HG03432 (cell line): ENCODE measurements at regions not wholly inside any gene's neighbourhood (a gene's known extent, or its start where the extent isn't known, plus 50 kb on each side); places are given as distances from the start of the nearest gene placed in this dataset.

Experiments used
- ATAC-seq: cut with Tn5 transposase; IDR thresholded peaks from one replicate; pipeline ENCODE4 v1.9.1; 2021; ENCODE audit warnings: mild to moderate bottlenecking, moderate library complexity; ENCODE audit not compliant: unreplicated experiment

- no peak for ATAC-seq
Measured at GRCh38 chr5:60271517-60271916, 378.0 kb upstream of the PDE4D start.

- ATAC-seq: no peak
Measured at GRCh38 chr5:60267907-60268306, 374.4 kb upstream of the PDE4D start.

DNA sequence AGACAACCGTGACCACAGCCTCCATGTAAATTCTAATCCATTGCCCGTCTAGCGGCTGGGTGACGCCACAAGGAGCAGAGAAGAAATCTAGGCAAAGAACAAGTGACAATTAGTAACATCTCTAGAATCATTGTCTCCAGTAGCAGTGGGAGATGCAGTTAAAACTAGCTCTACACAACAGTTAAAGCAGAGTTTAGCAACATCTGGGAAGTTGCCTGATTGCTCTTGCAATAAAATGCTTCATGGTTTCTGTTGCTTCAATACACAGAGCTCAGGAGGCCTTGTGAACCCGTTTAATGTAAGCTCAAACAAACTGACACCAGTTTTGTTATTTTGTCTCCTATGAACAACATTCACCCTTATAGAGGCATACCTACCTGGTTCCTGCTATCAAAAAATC lies 369.8 kb upstream of the PDE4D start:
- no peak for ATAC-seq

- no peak for ATAC-seq
Measured at GRCh38 chr5:60262576-60263295, 369.2 kb upstream of the PDE4D start.

DNA sequence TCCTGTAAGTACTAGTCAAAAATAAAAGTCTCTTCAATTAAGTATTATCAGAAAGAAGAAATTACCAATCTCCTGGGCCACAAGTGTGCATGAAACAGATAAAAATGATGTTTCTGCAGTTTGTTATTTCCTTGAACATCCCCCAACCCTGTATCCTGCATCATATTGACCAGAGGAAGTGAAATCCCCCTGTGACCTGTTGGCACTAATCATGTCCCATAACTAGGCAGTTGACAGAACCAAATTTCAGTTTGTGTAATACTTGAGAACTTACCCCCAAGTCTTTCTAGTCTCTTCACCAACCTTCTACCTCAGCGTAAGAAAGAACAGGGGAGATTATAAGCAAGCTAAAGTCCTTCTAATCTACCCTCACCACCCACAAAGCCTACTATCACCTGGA lies 368.2 kb upstream of the PDE4D start:
- ATAC-seq: no peak

DNA sequence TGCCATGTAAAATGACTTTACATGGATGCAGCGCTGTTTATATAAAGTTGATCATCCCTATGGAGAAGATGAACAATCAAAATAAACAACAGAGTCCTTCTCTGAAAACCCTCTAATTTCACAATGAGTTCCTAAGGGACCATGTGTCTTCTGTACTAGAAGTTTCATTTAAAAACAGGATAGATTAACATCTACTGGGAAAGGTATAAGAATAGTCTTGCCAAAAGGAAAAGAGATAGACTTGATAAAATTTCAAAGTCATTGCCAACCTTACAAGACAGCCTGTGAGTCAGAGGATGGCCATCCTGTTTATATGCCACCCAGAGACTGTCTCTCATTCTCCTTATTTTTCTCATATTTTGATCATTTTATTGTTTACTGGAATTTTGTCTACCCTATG lies 367.1 kb upstream of the PDE4D start:
- no peak for ATAC-seq

DNA sequence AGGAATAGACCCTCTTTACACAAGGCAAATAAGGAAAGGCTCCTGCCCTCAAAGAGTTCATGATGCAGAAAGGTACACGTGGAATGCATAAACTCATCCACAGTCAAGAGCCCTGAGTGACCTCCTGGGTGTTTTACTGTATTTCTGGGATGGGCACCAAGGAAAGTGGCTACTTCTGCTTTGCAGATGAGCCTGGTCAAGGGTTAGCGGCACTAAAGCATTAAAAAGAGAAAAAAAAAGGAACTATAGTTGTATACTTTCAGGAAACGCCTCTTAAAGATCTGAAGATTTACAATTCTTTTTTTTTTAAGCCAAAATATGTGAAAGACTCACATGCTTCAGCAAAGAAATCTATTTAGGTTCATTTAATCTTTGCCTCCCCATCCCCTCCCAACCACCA lies 366.2 kb upstream of the PDE4D start:
- no peak for ATAC-seq

- ATAC-seq: no peak
Measured at GRCh38 chr5:60257596-60258271, 364.2 kb upstream of the PDE4D start.

DNA sequence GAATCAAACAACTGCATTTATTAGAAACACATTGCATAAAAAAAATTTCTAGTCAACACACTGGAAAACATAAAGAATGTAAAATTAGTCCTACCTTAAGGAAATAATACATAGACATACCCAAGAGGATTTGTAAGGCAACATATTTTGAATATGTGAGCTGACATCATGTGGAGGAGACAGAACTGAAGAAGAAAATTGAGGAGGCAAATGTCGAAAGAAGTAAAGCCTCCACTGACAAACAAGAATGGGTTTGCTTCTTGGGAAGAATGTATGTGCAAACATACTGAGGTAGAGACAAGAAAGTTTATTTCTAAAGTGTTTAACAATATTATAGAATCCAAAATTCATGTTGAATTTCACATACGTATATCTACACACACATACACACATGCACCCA lies 363.0 kb upstream of the PDE4D start:
- no peak for ATAC-seq

- ATAC-seq: peak; percentile 95
Measured at GRCh38 chr5:60248901-60249300, 355.4 kb upstream of the PDE4D start.

- ATAC-seq: no peak
Measured at GRCh38 chr5:60243713-60244112, 350.2 kb upstream of the PDE4D start.

- ATAC-seq: no peak
Measured at GRCh38 chr5:60232036-60232795, 338.7 kb upstream of the PDE4D start.

DNA sequence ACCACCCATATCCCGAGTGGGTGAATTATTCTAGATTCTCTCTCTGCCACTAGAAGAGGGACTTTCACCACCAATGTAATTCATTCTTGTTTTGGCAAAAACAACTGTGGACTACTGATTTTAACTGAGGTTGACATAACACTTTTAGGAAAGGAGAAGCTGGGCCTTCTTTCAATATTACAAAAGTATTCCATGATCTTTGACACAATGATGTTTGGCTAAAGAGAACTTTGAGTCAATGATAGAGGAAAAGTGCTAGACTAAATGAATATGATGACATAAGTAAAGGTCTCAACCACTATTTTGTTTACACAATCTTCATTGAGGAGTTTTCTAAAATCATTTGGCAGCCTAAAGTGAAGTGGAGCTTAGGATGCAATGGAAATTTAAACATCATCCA lies 336.9 kb upstream of the PDE4D start:
- ATAC-seq: no peak

DNA sequence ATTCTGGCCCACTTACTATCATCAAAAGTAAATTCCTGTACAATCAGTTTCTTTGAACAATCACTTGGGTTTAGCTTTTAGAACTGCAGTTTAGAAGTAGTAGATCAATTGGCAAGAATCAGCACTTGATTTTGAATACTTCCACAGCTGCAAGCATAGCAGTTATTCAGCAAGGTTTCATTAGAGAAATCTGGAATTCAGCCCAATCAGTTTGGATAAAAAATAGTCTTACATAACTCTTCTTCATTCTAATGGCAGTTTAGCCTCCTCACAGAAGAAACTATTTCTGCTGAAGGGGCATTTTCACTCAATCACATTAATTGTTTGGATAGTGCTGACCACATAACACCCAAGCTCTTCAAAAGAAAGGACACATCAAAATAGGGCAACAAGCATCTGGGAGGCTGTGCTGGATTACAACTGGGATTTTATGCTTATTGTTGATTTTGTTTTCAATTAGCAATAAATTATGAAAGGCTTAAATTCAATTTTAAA lies 336.2 kb upstream of the PDE4D start:
- no peak for ATAC-seq

- ATAC-seq: no peak
Measured at GRCh38 chr5:60228676-60229075, 335.1 kb upstream of the PDE4D start.

DNA sequence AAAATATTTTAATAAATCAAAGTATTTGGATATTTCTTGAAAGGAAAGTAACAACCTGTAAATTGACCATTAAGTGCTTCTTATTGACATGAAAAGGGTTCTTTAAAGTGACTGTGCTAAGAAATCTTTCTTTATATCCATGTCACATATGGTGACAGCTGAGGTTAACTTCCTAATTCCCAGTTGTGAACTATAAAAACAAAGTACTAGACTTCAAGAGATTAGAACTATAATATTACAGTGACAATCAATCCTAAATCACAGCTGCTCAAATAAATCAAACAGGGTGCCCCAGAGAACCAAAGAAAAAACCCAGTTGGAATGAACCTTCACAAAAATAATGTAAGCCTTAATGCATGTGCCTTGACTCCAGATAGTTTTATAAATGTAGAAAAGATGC lies 332.6 kb upstream of the PDE4D start:
- ATAC-seq: no peak

DNA sequence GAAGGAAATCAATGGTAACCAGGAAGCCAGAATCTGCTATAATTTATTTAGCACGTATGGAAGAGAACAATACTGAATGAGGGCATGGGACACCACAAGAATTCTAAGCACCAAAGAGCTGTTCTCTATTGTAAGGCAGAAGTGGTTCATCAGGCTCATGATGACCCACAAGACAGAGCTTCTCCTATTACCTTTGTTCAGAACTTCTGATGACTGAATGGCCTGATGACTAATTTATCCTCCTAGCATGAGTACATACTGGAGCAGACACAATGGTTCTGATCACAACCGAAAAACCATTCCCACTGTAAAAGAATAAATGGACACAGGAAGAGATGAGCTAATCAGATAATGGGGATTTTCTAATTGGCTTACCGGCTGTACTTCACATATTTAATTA lies 329.8 kb upstream of the PDE4D start:
- no peak for ATAC-seq

DNA sequence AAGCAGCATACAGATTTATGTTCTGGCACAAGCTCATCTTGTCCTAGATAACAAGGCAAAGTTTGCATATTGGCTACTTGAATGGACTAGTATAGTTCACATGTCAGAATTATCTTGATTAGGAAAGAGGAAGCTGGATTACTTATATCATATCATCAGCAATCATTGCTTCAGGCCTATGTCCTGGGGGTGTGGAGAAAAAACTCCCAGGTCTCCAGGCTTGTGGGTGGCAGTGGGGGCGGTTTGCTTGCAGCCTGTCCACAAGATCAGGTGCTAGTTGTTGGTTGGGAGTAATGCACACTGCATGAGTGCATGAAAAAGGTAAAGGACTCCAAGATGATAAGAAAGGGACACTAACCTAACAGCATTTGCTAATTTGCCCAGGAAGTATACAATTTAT lies 326.4 kb upstream of the PDE4D start:
- ATAC-seq: no peak

DNA sequence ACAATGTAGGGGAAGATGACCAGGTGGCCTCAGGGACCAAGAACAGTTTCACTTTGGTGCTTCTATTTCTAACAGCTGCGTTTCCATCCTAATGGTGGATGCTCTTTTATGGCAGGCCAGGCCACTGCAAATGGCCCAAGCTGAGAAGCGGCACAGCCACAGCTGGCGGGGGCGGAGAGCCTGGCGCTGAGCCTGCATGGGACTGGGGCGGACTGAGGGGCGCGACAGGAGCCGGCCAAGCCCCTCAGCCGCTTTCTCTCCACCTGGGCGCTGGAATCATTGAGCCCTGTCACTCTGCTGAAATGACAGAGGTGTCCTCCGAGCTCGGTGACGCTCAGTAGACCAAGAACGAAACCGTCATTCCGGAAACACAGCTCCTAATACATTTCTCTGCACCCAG lies 317.3 kb upstream of the PDE4D start:
- no peak for ATAC-seq

- ATAC-seq: no peak
Measured at GRCh38 chr5:60209146-60209840, 315.8 kb upstream of the PDE4D start.

DNA sequence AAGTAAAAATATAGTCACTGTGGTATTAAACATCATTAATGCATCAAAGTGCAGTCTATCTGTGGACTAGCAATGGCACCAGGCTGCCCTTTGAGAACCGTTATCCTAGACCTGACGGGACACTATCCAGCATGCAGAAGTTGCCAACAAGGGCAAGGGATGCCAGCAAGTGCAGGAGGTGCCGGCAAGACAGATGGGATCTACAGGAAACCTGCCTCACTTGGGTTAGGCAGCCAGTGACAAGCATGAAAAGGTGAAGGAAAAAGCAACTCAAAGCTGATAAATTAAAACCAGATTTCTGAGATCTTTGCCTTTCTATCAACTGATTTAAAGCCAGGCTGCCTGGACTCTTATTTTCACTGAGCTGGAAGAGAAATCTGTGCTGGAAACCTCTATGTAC lies 315.2 kb upstream of the PDE4D start:
- no peak for ATAC-seq
